ENCODE measurements at regions not wholly inside any gene's neighbourhood (a gene's known extent, or its start where the extent isn't known, plus 50 kb on each side); places are given as distances from the start of the nearest gene placed in this dataset.

GRCh38 chr17:77598241-77598620 lies 360.3 kb upstream of the TNRC6C start:
- TF ChIP-seq CTCF (IDR thresholded peaks at IDR 0.05; ENCODE audit: low read depth, low read length): no peak
- no peak for TF ChIP-seq EZH2phosphoT487 (IDR thresholded peaks at IDR 0.05; ENCODE audit: low read depth)

All from OCI-LY3 (cell line).